Stimulated activated CD4-positive, alpha-beta T cell treated with anti-CD3 and anti-CD28 coated beads, TNF-alpha, amount 100 ng/mL, for 24 hours (primary cell): ENCODE measurements at regions not wholly inside any gene's neighbourhood (a gene's known extent, or its start where the extent isn't known, plus 50 kb on each side); places are given as distances from the start of the nearest gene placed in this dataset.

ENCODE experiments used
- DNase-seq, 3 experiments: peaks; one replicate each; pipeline ENCODE4 v3.0.0-alpha.2; 2020; ENCODE audit warnings: low read depth in 3 of 3

DNA sequence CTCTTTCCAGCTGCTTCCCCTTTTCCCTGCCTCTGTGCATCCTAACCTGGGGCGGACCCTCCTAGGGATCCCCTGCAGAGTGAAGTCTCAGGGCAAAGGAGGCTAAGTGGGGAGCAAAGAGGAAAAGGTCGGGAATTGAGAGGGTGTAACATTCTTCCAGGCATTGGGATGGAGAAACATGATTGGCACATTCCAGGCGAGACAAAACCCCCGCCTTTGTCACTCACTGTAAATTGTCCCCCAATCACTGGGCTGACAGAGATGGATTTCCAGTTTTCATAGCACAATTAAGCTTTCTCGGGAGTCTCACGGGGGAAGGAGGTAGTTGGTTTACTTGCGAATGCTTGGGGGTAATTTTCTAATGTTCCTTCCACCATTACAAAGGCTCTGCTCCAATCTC is 74.9 kb downstream of the MIAT start:
- no peak for DNase-seq

- no peak for DNase-seq
Measured at GRCh38 chr22:26734339-26735018, 77.1 kb downstream of the MIAT start.

GRCh38 chr22:26735019-26735409 is 77.6 kb downstream of the MIAT start:
- DNase-seq, result no peak

GRCh38 chr22:26737262-26737661 is 79.9 kb downstream of the MIAT start:
- DNase-seq, result no peak

DNA sequence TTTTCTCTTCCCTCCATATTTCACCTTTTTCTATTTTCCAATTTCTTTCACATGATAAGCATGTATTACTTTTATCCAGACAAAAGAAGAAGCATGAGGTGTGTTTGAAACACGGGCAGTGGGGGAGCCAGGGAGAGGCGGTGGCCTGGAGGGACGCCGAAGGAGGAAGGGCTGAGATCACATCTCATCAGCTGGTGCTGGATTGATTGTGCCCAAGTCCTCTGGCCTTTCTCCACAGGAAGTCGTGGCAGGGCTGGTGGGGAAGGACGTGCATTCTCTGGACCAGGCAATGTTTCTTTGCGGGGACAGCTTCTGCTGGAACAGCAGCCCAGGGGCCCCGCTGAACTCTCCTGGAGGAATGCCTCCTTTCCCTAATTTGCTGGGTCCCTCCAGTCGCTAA is 82.9 kb downstream of the MIAT start:
- DNase-seq, result no peak

- no peak for DNase-seq
Measured at GRCh38 chr22:26743149-26743548, 85.8 kb downstream of the MIAT start.

DNA sequence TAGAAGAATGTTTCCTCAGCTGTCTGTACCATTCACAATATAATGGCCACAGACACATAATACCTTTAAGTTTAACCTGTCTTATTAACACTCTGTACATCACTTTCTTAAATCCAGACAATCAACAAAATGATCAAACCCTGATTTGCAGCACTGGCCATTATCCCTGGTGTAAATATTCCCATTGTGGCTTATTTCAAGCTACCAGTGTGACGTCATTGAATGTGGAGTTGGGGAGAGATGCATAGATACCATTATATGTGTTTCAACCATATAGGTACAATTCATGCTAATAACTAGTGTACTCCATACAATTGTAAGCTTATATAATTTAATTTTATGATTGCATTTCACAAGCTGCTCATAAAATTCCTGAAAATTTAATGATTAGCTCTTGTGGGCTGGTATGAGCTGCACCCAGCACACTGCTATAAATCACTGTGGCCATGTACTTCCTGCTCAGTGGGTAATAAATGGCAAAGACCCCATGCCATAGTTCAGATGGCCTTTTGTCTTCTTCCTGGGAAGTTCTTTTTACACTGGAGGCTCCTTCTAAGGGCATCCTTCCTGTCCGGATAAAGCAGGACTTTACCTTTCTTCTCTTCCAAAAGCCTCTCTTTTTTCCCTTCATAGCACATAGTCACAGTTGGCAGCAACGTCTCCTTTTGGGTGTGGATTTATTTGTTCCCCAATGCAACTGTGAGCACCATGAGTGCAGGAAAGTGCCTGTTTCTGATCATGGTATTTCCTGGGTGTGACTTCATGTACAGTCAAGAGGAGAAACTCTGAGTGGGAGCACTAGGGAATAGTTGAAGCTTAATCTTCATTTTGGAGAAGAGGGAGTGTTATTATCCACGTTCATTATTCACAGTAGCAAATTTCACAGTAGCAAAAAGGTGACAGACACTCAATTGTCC is 87.8 kb downstream of the MIAT start:
- DNase-seq, result no peak

DNA sequence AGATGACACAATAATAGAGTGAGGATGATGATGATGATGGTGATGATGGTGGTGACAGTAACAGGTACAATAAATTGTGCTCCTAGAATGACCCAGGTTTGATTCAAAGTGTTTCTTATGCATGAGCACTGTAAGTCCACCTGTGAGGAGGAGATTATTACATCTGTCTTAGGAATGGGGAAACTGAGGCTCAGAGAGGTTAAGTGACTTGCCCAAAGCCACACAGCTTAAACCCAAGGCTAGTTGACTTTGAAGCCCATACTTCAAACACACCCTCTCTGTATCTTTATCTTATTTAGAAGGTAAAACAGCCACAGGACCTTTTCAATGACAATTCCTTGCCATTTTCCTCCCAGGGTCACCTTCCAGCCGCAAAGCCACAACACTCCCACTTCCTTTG is 88.9 kb downstream of the MIAT start:
- DNase-seq, result no peak

DNA sequence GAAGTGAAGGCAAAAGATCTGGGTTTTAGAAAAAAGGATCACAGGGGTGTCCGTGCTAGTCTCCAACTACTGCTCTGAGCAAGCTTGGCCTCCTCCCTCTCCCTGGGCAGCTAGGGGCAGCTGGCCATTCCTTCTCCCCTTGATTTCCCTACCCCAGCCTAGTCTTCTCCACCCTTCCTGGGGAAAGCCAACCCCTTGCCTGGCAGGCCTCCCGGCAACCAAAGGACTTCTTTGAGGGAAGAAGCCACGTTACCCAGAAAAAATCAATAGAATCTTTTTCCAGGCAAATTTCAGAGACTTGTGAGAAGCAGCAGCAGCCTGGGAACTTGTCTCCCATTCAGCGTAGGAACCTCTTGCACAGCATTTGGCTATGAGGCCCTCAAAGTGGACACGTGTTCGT is 91.5 kb downstream of the MIAT start:
- DNase-seq, result no peak

DNA sequence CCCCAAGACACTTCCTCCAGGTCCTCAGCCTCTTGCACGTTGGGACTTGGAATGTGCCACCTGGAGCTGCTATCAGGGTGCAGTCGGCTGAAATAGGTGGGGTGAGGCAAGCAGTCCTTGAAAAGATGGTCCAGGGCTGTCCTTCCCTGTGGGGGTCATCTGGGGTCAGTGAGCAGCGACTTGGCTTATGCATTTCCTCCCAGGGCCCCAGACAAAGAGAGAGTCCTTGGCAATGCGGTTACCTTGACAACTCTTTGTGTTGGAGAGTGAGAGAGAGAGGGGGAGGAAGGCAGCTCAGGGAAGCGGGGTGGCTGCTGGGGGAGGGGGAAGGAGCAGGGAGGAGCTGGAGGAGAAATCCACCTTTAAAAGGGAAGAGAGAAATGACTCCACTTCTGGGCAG is 93.8 kb downstream of the MIAT start:
- DNase-seq, result no peak

DNA sequence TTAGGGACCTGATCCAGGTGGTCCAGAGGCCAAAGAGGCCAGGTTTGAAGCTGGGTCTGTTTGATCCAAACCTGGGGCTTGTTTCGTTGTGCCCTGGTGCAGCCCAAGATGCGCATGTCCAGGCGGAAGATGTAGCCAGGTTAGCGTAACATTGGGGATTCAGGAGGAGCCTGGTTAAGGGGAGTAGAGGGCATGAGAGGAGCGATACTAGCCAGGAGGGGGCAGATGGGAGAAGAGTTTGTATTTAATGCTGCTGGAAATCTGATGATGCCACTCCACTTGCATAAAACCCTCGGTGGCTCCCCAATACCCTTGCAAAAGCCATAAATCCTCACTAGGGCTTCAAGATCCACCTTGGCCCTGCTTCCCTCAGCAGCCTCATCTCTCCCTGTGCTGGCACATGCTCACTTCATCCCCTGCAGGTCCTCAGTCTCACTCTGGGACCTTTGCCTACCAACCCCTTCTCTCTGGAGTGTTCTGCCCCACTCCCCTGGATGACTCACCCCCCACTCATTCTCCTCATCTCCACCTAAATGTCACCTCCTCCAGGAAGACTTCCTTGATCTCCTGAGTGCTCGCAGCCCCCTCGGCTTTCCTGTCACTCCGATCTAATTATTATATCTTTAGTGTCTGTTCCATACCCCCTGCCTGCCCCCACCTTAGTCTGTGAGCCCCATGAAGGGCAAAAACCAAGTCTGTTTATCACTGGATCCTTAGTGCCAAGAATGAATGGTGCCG is 95.9 kb downstream of the MIAT start:
- DNase-seq, result no peak

- peak in 2 of 3 experiments; percentile 22 to 44 for DNase-seq
Measured at GRCh38 chr22:26756675-26757293, 99.4 kb downstream of the MIAT start.

GRCh38 chr22:26757496-26757895 is 100.1 kb downstream of the MIAT start:
- DNase-seq, result no peak

GRCh38 chr22:26762503-26763472 is 105.4 kb downstream of the MIAT start:
- no peak for DNase-seq

DNA sequence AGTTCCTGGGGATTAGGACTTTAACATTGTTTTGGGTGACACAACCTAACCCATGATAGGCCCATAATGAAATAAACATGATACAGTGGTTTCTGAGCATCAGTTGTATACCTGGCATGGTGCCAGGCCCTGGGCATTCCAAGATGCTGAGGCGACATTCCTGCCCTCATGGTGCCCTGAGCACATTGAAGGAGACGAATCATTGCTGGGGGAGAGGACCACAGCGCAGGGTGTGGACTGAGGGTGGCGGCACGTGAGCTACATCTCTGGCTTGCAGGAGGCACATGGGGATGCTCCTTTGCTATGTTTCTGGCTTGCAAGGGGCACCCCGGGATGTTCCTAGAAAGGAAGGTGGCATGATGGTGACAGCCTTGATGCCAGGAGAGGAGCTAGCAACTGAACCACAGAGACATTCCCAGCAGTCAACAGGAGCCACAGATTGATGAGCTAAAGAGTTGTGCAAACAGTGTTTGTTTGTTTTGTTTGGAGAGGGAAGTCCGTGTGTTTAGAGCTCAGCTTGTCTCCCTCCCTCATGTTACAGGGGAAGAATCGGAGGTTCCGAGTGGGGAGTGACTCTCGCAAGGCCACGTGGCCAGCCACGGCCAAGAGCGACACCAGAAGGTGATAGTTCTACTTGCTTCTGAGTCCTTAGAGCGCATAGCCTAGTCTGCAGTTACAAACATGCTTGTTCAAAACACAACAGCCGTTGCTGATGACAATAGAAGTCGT is 106.4 kb downstream of the MIAT start:
- DNase-seq, result no peak

- no peak for DNase-seq
Measured at GRCh38 chr22:26766510-26767350, 109.3 kb downstream of the MIAT start.

GRCh38 chr22:26767351-26768155 is 110.2 kb downstream of the MIAT start:
- no peak for DNase-seq

GRCh38 chr22:26768156-26768515 is 110.7 kb downstream of the MIAT start:
- no peak for DNase-seq
